GM23338 (cell line): ENCODE measurements at regions not wholly inside any gene's neighbourhood (a gene's known extent, or its start where the extent isn't known, plus 50 kb on each side); places are given as distances from the start of the nearest gene placed in this dataset.

Experiments
- ATAC-seq: fragments of 200-7000 bp; cut with Tn5 transposase; 3 replicates; pipeline ENCODE4 v1.9.1; 2020
- DNase-seq: peaks from one replicate; pipeline ENCODE4 v3.0.0-alpha.2; 2015; ENCODE audit warnings: low spot score
- H2AFZ ChIP-seq: fragments of 200-600 bp; sonication (generic); 2 replicates; pipeline ENCODE4 v1.8.0; 2016; ENCODE audit warnings: antibody characterized with exemption, mild to moderate bottlenecking, moderate library complexity
- H3F3A ChIP-seq: fragments of 200-600 bp; sonication (generic); replicated peaks from 2 replicates; pipeline ENCODE4 v1.8.0; 2017; ENCODE audit warnings: antibody characterized with exemption, mixed run types, low read depth
- H3K27ac ChIP-seq: fragments of 200-600 bp; sonication (generic); 2 replicates; pipeline ENCODE4 v1.6.1; 2016; ENCODE audit warnings: low read depth
- H3K27me3 ChIP-seq: fragments of 200-600 bp; sonication (generic); 2 replicates; pipeline ENCODE4 v1.8.0; 2016; ENCODE audit warnings: mild to moderate bottlenecking, mixed run types, moderate library complexity; ENCODE audit not compliant: insufficient read depth
- H3K36me3 ChIP-seq: fragments of 200-600 bp; sonication (generic); 2 replicates; pipeline ENCODE4 v1.8.0; 2016; ENCODE audit warnings: mild to moderate bottlenecking; ENCODE audit not compliant: insufficient read depth
- H3K4me1 ChIP-seq: fragments of 200-600 bp; sonication (generic); 2 replicates; pipeline ENCODE4 v1.8.0; 2016; ENCODE audit warnings: mild to moderate bottlenecking, moderate library complexity; ENCODE audit not compliant: insufficient read depth
- H3K4me2 ChIP-seq: fragments of 200-600 bp; sonication (generic); 2 replicates; pipeline ENCODE4 v1.7.1; 2017; ENCODE audit warnings: mixed run types
- H3K4me3 ChIP-seq: fragments of 200-600 bp; sonication (generic); 2 replicates; pipeline ENCODE4 v1.6.1; 2016; ENCODE audit warnings: mixed run types
- H3K79me2 ChIP-seq: fragments of 200-600 bp; sonication (generic); replicated peaks from 2 replicates; pipeline ENCODE4 v1.8.0; 2017; ENCODE audit warnings: mild to moderate bottlenecking; ENCODE audit not compliant: insufficient read depth
- H3K9me2 ChIP-seq: fragments of 200-600 bp; sonication (generic); 2 replicates; pipeline ENCODE4 v1.8.0; 2017; ENCODE audit not compliant: insufficient read depth
- H4K20me1 ChIP-seq: fragments of 200-600 bp; sonication (generic); replicated peaks from 2 replicates; pipeline ENCODE4 v1.8.0; 2017; ENCODE audit warnings: mild to moderate bottlenecking; ENCODE audit not compliant: insufficient read depth
- H3K27ac Mint-ChIP-seq: 2 replicates; pipeline ENCODE4 v1.8.0; 2020; ENCODE audit warnings: inconsistent platforms, mild to moderate bottlenecking, moderate library complexity, mixed read lengths
- H3K27me3 Mint-ChIP-seq: 3 replicates; pipeline ENCODE4 v1.8.0; 2022; ENCODE audit warnings: low read depth, mild to moderate bottlenecking, moderate library complexity, mixed read lengths, inconsistent platforms; ENCODE audit not compliant: insufficient read depth, poor library complexity
- H3K36me3 Mint-ChIP-seq: 3 replicates; pipeline ENCODE4 v1.8.0; 2021; ENCODE audit warnings: low read depth, mild to moderate bottlenecking, inconsistent platforms, moderate library complexity, mixed read lengths
- H3K4me1 Mint-ChIP-seq: 3 replicates; pipeline ENCODE4 v1.8.0; 2020; ENCODE audit warnings: mild to moderate bottlenecking, inconsistent platforms, mixed read lengths
- H3K4me3 Mint-ChIP-seq: 3 replicates; pipeline ENCODE4 v1.8.0; 2021; ENCODE audit warnings: moderate library complexity, mild to moderate bottlenecking, inconsistent platforms, mixed read lengths
- H3K9me3 Mint-ChIP-seq: 3 replicates; pipeline ENCODE4 v1.8.0; 2020; ENCODE audit warnings: moderate library complexity, mild to moderate bottlenecking, inconsistent platforms, mixed read lengths
- CREB1 ChIP-seq: fragments of 250-450 bp; sonication (Bioruptor Pico); IDR thresholded peaks from 2 replicates; pipeline ENCODE4 v1.5.0; 2020; ENCODE audit warnings: low read depth, mild to moderate bottlenecking, moderate library complexity
- CTCF ChIP-seq, 2 experiments: fragments of 200-600 bp in 1 of 2; sonication (generic) in 1 of 2; conservative IDR thresholded peaks; 2 replicates each; pipeline versions ENCODE4 v1.5.1 to v1.6.1; 2016 to 2017; ENCODE audit warnings: antibody characterized with exemption in 2 of 2, low read depth in 2 of 2, mild to moderate bottlenecking in 2 of 2, moderate library complexity in 1 of 2
- EZH2 ChIP-seq: fragments of 200-600 bp; sonication (generic); IDR thresholded peaks from one replicate; pipeline ENCODE4 v1.8.0; 2017; ENCODE audit warnings: antibody characterized with exemption, mild to moderate bottlenecking, low read depth; ENCODE audit not compliant: unreplicated experiment
- EZH2phosphoT487 ChIP-seq: fragments of 200-600 bp; sonication (generic); IDR thresholded peaks from one replicate; pipeline ENCODE4 v1.8.1; 2018; ENCODE audit warnings: antibody characterized with exemption; ENCODE audit not compliant: unreplicated experiment
- JUNB ChIP-seq: IDR thresholded peaks from one replicate; pipeline ENCODE4 v1.6.1; 2016; ENCODE audit warnings: antibody characterized with exemption; ENCODE audit not compliant: unreplicated experiment
- NANOG ChIP-seq: IDR thresholded peaks from 2 replicates; pipeline ENCODE4 v1.6.1; 2016; ENCODE audit warnings: antibody characterized with exemption, borderline replicate concordance
- STAT1 ChIP-seq: IDR thresholded peaks from one replicate; pipeline ENCODE4 v1.6.1; 2016; ENCODE audit warnings: antibody characterized with exemption; ENCODE audit not compliant: unreplicated experiment
- ZNF462 ChIP-seq: fragments of 250-450 bp; sonication (Bioruptor Pico); IDR thresholded peaks from 2 replicates; pipeline ENCODE4 v1.5.0; 2020; ENCODE audit warnings: mild to moderate bottlenecking, moderate library complexity

- TF ChIP-seq EZH2phosphoT487 (no peak), NANOG (0 out of 2 replicates have a peak, but pooled peaks have one; percentile 27), CTCF (conservative IDR thresholded peaks at IDR 0.05; ENCODE audit: low read depth in 2 of 2) (no peak)
- Mint-ChIP-seq H3K36me3 (no peaks in the 10 kb centered on the region), H3K4me1 (peaks cover 10% of the 10 kb centered on the region; the same call in 2 of the 3 replicates), H3K4me3 (no peak overlapping the region), H3K9me3 (no peaks in the 10 kb centered on the region), H3K27me3 (peaks cover 4% of the 10 kb centered on the region), H3K27ac (no peak overlapping the region)
- no peak overlapping the region for H3K4me3 ChIP-seq
- H3K27ac ChIP-seq = no peak overlapping the region
- H3K4me1 ChIP-seq = peaks cover 30% of the 10 kb centered on the region; the same call in 1 of the 2 replicates
- no peaks in the 10 kb centered on the region for H3K36me3 ChIP-seq
- no peaks in the 10 kb centered on the region for H3K79me2 ChIP-seq
- DNase-seq = no peak
- H3K9me2 ChIP-seq = peaks cover 23% of the 10 kb centered on the region
- no peak overlapping the region for H3K4me2 ChIP-seq
- peak; percentile 41; the same call in 2 of the 3 replicates for ATAC-seq
- H3F3A ChIP-seq = no peaks in the 10 kb centered on the region
- H4K20me1 ChIP-seq = no peaks in the 10 kb centered on the region
- H3K27me3 ChIP-seq = no peaks in the 10 kb centered on the region
- peak overlapping the region; percentile 16; the same call in 1 of the 2 replicates for H2AFZ ChIP-seq
Observed at GRCh38 chr2:207401338-207401737, 128.4 kb upstream of the CREB1 start.

GRCh38 chr2:207403141-207403540 lies 126.6 kb upstream of the CREB1 start:
- Histone ChIP-seq H3K4me3 (no peak overlapping the region), H3K27ac (no peak overlapping the region), H2AFZ (no peak overlapping the region; the same call in 1 of the 2 replicates), H3K79me2 (no peaks in the 10 kb centered on the region), H3K4me1 (peaks cover 33% of the 10 kb centered on the region), H3K36me3 (no peaks in the 10 kb centered on the region), H3K9me2 (peaks cover 23% of the 10 kb centered on the region), H3K4me2 (no peak overlapping the region), H4K20me1 (no peaks in the 10 kb centered on the region), H3F3A (no peaks in the 10 kb centered on the region), H3K27me3 (no peaks in the 10 kb centered on the region)
- Mint-ChIP-seq H3K27ac (no peak overlapping the region), H3K9me3 (no peaks in the 10 kb centered on the region), H3K4me3 (no peak overlapping the region), H3K4me1 (peaks cover 18% of the 10 kb centered on the region), H3K27me3 (peaks cover 5% of the 10 kb centered on the region), H3K36me3 (no peaks in the 10 kb centered on the region)
- DNase-seq (no peak), ATAC-seq (no peak)
- TF ChIP-seq CTCF (conservative IDR thresholded peaks at IDR 0.05; ENCODE audit: low read depth in 2 of 2) (no peak), STAT1 (no peak), CREB1 (CRISPR knock-in tag) (no peak), JUNB (no peak), NANOG (no peak), EZH2 (no peak), ZNF462 (CRISPR knock-in tag) (no peak)
